Smooth muscle cell (in vitro differentiated cells): ENCODE measurements at regions not wholly inside any gene's neighbourhood (a gene's known extent, or its start where the extent isn't known, plus 50 kb on each side); places are given as distances from the start of the nearest gene placed in this dataset.
"Not testable (repeated sequence)": the region's sequence is repeated elsewhere in the genome, so short reads cannot be mapped to it uniquely, and the experiment has no call there.

Experiments
- DNase-seq: peaks from one replicate; lab custom pipeline; 2025; ENCODE audit not compliant: unreplicated experiment; lab: John Stamatoyannopoulos, UW
- H2AFZ ChIP-seq: fragments of 200-600 bp; sonication (generic); 2 replicates; pipeline ENCODE4 v1.6.0; 2016; ENCODE audit warnings: antibody characterized with exemption, low read depth, mild to moderate bottlenecking
- H3F3A ChIP-seq: fragments of 200-600 bp; sonication (generic); 2 replicates; pipeline ENCODE4 v1.6.0; 2017; ENCODE audit warnings: antibody characterized with exemption, low read depth
- H3K27ac ChIP-seq: fragments of 200-600 bp; sonication (generic); 2 replicates; pipeline ENCODE4 v1.5.1; 2016; ENCODE audit warnings: low read depth, mild to moderate bottlenecking
- H3K27me3 ChIP-seq: fragments of 200-600 bp; sonication (generic); 2 replicates; pipeline ENCODE4 v1.6.1; 2016; ENCODE audit warnings: low read depth, mild to moderate bottlenecking
- H3K36me3 ChIP-seq: fragments of 200-600 bp; sonication (generic); 2 replicates; pipeline ENCODE4 v1.5.1; 2016; ENCODE audit warnings: low read depth
- H3K4me1 ChIP-seq: fragments of 200-600 bp; sonication (generic); 2 replicates; pipeline ENCODE4 v1.5.1; 2016; ENCODE audit warnings: low read depth
- H3K4me2 ChIP-seq: fragments of 200-600 bp; sonication (generic); 2 replicates; pipeline ENCODE4 v1.6.0; 2016; ENCODE audit warnings: mild to moderate bottlenecking
- H3K4me3 ChIP-seq: fragments of 200-600 bp; sonication (generic); 2 replicates; pipeline ENCODE4 v1.5.1; 2016; ENCODE audit warnings: mild to moderate bottlenecking
- H3K79me2 ChIP-seq: fragments of 200-600 bp; sonication (generic); 2 replicates; pipeline ENCODE4 v1.6.0; 2016; ENCODE audit warnings: low read depth, mild to moderate bottlenecking
- H3K9ac ChIP-seq: fragments of 200-600 bp; sonication (generic); 2 replicates; pipeline ENCODE4 v1.6.0; 2016; ENCODE audit warnings: low read depth
- H3K9me3 ChIP-seq: fragments of 200-600 bp; sonication (generic); replicated peaks from 2 replicates; pipeline ENCODE4 v1.5.1; 2016; ENCODE audit warnings: low read depth
- H4K20me1 ChIP-seq: fragments of 200-600 bp; sonication (generic); 2 replicates; pipeline ENCODE4 v1.6.0; 2016; ENCODE audit warnings: low read depth
- whole genome bisulfite sequencing: methylation state at CpG from one replicate; pipeline ENCODE4 v1.1.7; 2016; ENCODE audit warnings: low lambda C conversion rate; 5-methylcytosine and 5-hydroxymethylcytosine counted together
- TF ChIP-seq, protein P1 (sequence below): fragments of 200-600 bp; sonication (generic); IDR thresholded peaks from 2 replicates; pipeline ENCODE4 v1.5.1; 2017; ENCODE audit warnings: borderline replicate concordance, mild to moderate bottlenecking, antibody characterized with exemption; ENCODE audit not compliant: insufficient read depth, poor library complexity, severe bottlenecking

- no peaks in the 10 kb centered on the region for H3K27me3 ChIP-seq
- no peak overlapping the region for H2AFZ ChIP-seq
- WGBS: 73% methylated on average over 3 of the region's 3 CpGs
- H3K4me1 ChIP-seq: no peaks in the 10 kb centered on the region
- H3K4me3 ChIP-seq: no peak overlapping the region
- H3K36me3 ChIP-seq: no peaks in the 10 kb centered on the region
- TF ChIP-seq, protein P1, sequence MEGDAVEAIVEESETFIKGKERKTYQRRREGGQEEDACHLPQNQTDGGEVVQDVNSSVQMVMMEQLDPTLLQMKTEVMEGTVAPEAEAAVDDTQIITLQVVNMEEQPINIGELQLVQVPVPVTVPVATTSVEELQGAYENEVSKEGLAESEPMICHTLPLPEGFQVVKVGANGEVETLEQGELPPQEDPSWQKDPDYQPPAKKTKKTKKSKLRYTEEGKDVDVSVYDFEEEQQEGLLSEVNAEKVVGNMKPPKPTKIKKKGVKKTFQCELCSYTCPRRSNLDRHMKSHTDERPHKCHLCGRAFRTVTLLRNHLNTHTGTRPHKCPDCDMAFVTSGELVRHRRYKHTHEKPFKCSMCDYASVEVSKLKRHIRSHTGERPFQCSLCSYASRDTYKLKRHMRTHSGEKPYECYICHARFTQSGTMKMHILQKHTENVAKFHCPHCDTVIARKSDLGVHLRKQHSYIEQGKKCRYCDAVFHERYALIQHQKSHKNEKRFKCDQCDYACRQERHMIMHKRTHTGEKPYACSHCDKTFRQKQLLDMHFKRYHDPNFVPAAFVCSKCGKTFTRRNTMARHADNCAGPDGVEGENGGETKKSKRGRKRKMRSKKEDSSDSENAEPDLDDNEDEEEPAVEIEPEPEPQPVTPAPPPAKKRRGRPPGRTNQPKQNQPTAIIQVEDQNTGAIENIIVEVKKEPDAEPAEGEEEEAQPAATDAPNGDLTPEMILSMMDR: no peak
- H3K9me3 ChIP-seq: no peaks in the 10 kb centered on the region
- no peak overlapping the region for H3K9ac ChIP-seq
- H3K79me2 ChIP-seq: no peaks in the 10 kb centered on the region
- H4K20me1 ChIP-seq: no peaks in the 10 kb centered on the region
- no peaks in the 10 kb centered on the region for H3F3A ChIP-seq
- DNase-seq: no peak
- H3K4me2 ChIP-seq: no peak overlapping the region
- H3K27ac ChIP-seq: no peak overlapping the region
These were observed 169.3 kb upstream of the CAND1 start for GRCh38 chr12:67099858-67100257.

GRCh38 chr12:67103521-67103920 is 165.6 kb upstream of the CAND1 start:
- no peaks in the 10 kb centered on the region for H3K79me2 ChIP-seq
- WGBS: 96% methylated on average over 1 of the region's 1 CpG
- H3K27ac ChIP-seq: no peak overlapping the region
- H3K4me2 ChIP-seq: no peak overlapping the region
- TF ChIP-seq, protein P1: no peak
- H3K4me1 ChIP-seq: no peaks in the 10 kb centered on the region
- no peak overlapping the region for H2AFZ ChIP-seq
- no peak overlapping the region for H3K4me3 ChIP-seq
- H4K20me1 ChIP-seq: no peaks in the 10 kb centered on the region
- H3F3A ChIP-seq: no peaks in the 10 kb centered on the region
- H3K27me3 ChIP-seq: no peaks in the 10 kb centered on the region
- no peaks in the 10 kb centered on the region for H3K9me3 ChIP-seq
- DNase-seq: no peak
- H3K9ac ChIP-seq: no peak overlapping the region
- H3K36me3 ChIP-seq: peaks cover 4% of the 10 kb centered on the region

GRCh38 chr12:67107235-67107634 is 161.9 kb upstream of the CAND1 start:
- TF ChIP-seq, protein P1: no peak
- H3K9ac ChIP-seq: no peak overlapping the region
- H3K4me1 ChIP-seq: no peaks in the 10 kb centered on the region
- WGBS: 82% methylated on average over 1 of the region's 1 CpG
- H3K4me2 ChIP-seq: no peak overlapping the region
- no peaks in the 10 kb centered on the region for H3K9me3 ChIP-seq
- no peak overlapping the region for H3K4me3 ChIP-seq
- H3K27me3 ChIP-seq: no peaks in the 10 kb centered on the region
- no peak overlapping the region for H3K27ac ChIP-seq
- H3K36me3 ChIP-seq: peaks cover 4% of the 10 kb centered on the region
- H2AFZ ChIP-seq: no peak overlapping the region
- H3F3A ChIP-seq: no peaks in the 10 kb centered on the region
- no peaks in the 10 kb centered on the region for H3K79me2 ChIP-seq
- DNase-seq: no peak
- H4K20me1 ChIP-seq: no peaks in the 10 kb centered on the region

DNA sequence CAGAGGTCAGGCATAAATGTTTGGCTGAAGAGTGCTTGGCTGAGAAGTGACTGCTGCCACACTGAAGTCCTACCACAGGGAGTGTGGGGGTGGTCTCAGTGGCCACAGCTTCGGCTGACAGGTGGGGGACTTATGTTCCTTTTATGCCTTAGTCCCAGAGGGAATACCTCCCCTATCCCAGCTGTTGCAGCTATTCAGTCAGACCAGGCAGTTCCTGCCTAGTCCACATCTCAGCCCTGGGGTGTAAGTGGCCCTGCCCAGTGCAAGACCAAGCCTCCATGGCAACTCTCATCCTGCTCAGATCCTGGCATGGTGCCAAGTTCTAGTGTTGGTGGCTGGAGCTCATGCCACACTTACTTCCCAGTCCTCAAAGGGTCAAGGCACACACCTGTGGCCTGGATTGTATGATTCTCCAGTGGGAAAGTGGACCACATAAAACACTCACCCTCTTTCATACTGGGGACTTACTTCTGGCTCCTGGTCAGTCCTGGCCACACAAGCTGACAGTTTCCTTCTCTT is 161.3 kb upstream of the CAND1 start:
- no peak overlapping the region for H3K27ac ChIP-seq
- 90% methylated on average over 1 of the region's 1 CpG for WGBS
- no peaks in the 10 kb centered on the region for H3K9me3 ChIP-seq
- no peaks in the 10 kb centered on the region for H3K4me1 ChIP-seq
- H3K27me3 ChIP-seq: no peaks in the 10 kb centered on the region
- no peaks in the 10 kb centered on the region for H3K79me2 ChIP-seq
- DNase-seq: no peak
- no peak overlapping the region for H3K4me3 ChIP-seq
- H3F3A ChIP-seq: no peaks in the 10 kb centered on the region
- TF ChIP-seq, protein P1: no peak
- no peak overlapping the region for H3K9ac ChIP-seq
- no peaks in the 10 kb centered on the region for H4K20me1 ChIP-seq
- H3K4me2 ChIP-seq: no peak overlapping the region
- H2AFZ ChIP-seq: no peak overlapping the region
- peaks cover 4% of the 10 kb centered on the region for H3K36me3 ChIP-seq

DNA sequence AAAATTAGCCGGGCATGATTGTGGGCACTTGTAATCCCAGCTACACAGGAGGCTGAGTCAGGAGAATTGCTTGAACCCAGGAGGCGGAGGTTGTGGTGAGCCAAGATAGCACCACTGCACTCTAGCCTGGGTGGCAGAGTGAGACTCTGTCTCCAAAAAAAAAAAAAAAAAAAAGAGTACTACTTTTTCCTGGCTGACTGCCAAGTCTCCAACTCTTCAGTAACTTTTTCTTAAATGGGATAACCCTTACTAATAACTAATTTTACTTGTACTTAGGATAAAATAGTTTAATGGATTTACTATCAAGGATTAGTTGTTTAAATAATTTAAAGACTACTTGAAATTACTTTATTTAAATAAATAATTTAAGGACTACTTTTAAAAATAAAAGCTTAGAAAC is 158.8 kb upstream of the CAND1 start:
- H3K9ac ChIP-seq, H3F3A ChIP-seq, H3K27me3 ChIP-seq, H3K4me3 ChIP-seq, H3K79me2 ChIP-seq, H4K20me1 ChIP-seq, H3K4me2 ChIP-seq, H3K36me3 ChIP-seq, DNase-seq, H2AFZ ChIP-seq, H3K9me3 ChIP-seq, H3K27ac ChIP-seq, H3K4me1 ChIP-seq: not testable (repeated sequence)
- WGBS: 90% methylated on average over 2 of the region's 2 CpGs
